ENCODE measurements at regions not wholly inside any gene's neighbourhood (a gene's known extent, or its start where the extent isn't known, plus 50 kb on each side); places are given as distances from the start of the nearest gene placed in this dataset.
"Not testable (repeated sequence)": the region's sequence is repeated elsewhere in the genome, so short reads cannot be mapped to it uniquely, and the experiment has no call there.

GRCh38 chr18:46196627-46197243 lies 92.5 kb downstream of the HAUS1 start:
- DNase-seq (ENCODE audit: low spot score) = no peak
- ATAC-seq (ENCODE audit: insufficient number of reproducible peaks, low FRiP score, low read depth) = no peak
- Histone ChIP-seq H3K27ac (no peak overlapping the region), H3K27me3 (replicated peaks; ENCODE audit: insufficient read depth) (no peaks in the 10 kb centered on the region), H3K4me3 (no peak overlapping the region), H3K4me1 (ENCODE audit: control insufficient read depth in 1 of 2, low read depth in 2 of 2) (peaks cover 0 to 6% of the 10 kb centered on the region in 2 donors), H3K36me3 (no peaks in the 10 kb centered on the region), H3K9me3 (no peaks in the 10 kb centered on the region)
- TF ChIP-seq CTCF (IDR thresholded peaks at IDR 0.05) = no peak

GRCh38 chr18:46199515-46200147 lies 95.4 kb downstream of the HAUS1 start:
- no peak overlapping the region for H3K4me3 ChIP-seq
- DNase-seq (ENCODE audit: low spot score) (no peak), ATAC-seq (ENCODE audit: insufficient number of reproducible peaks, low FRiP score, low read depth) (no peak)
- TF ChIP-seq CTCF (IDR thresholded peaks at IDR 0.05) = no peak
- H3K27ac ChIP-seq = no peak overlapping the region
- no peaks in the 10 kb centered on the region for H3K9me3 ChIP-seq
- peaks cover 0 to 6% of the 10 kb centered on the region in 2 donors for H3K4me1 ChIP-seq (ENCODE audit: control insufficient read depth in 1 of 2, low read depth in 2 of 2)
- no peaks in the 10 kb centered on the region for H3K27me3 ChIP-seq (replicated peaks; ENCODE audit: insufficient read depth)
- H3K36me3 ChIP-seq = no peaks in the 10 kb centered on the region

- H3K4me3 ChIP-seq; ATAC-seq (ENCODE audit: insufficient number of reproducible peaks, low FRiP score, low read depth); H3K9me3 ChIP-seq; H3K4me1 ChIP-seq (ENCODE audit: control insufficient read depth in 1 of 2, low read depth in 2 of 2); DNase-seq (ENCODE audit: low spot score); H3K27me3 ChIP-seq (replicated peaks; ENCODE audit: insufficient read depth); H3K27ac ChIP-seq; H3K36me3 ChIP-seq: not testable (repeated sequence)
These were observed 96.2 kb downstream of the HAUS1 start for GRCh38 chr18:46200178-46201055.

GRCh38 chr18:46204143-46204542 lies 100.0 kb downstream of the HAUS1 start:
- H3K36me3 ChIP-seq = no peaks in the 10 kb centered on the region
- no peak for DNase-seq (ENCODE audit: low spot score)

GRCh38 chr18:46207985-46208384 lies 103.8 kb downstream of the HAUS1 start:
- no peak for ATAC-seq (ENCODE audit: insufficient number of reproducible peaks, low FRiP score, low read depth)
- no peak overlapping the region for H3K4me3 ChIP-seq
- no peaks in the 10 kb centered on the region for H3K36me3 ChIP-seq
- no peaks in the 10 kb centered on the region for H3K27me3 ChIP-seq (replicated peaks; ENCODE audit: insufficient read depth)
- no peak for DNase-seq (ENCODE audit: low spot score)
- H3K4me1 ChIP-seq (ENCODE audit: control insufficient read depth in 1 of 2, low read depth in 2 of 2) = peaks cover 0 to 5% of the 10 kb centered on the region in 2 donors
- no peaks in the 10 kb centered on the region for H3K9me3 ChIP-seq
- H3K27ac ChIP-seq = no peak overlapping the region
- no peak for TF ChIP-seq CTCF (IDR thresholded peaks at IDR 0.05)

More at GRCh38 chr18:46204143-46204542, 100.0 kb downstream of the HAUS1 start:
- H3K27me3 ChIP-seq (replicated peaks; ENCODE audit: insufficient read depth) = no peaks in the 10 kb centered on the region
- H3K4me3 ChIP-seq = no peak overlapping the region
- H3K27ac ChIP-seq = no peak overlapping the region
- no peak for ATAC-seq (ENCODE audit: insufficient number of reproducible peaks, low FRiP score, low read depth)
- H3K9me3 ChIP-seq = no peaks in the 10 kb centered on the region
- no peaks in the 10 kb centered on the region for H3K4me1 ChIP-seq (ENCODE audit: control insufficient read depth in 1 of 2, low read depth in 2 of 2)
- TF ChIP-seq CTCF (IDR thresholded peaks at IDR 0.05) = no peak
